Activated T-cell treated with anti-CD3 and anti-CD28 coated beads, Interleukin-2, amount 50 U/mL, for 4 hours (primary cell): ENCODE measurements at regions not wholly inside any gene's neighbourhood (a gene's known extent, or its start where the extent isn't known, plus 50 kb on each side); places are given as distances from the start of the nearest gene placed in this dataset.
"Not testable (repeated sequence)": the region's sequence is repeated elsewhere in the genome, so short reads cannot be mapped to it uniquely, and the experiment has no call there.

Source experiments
- ATAC-seq, 2 donors: fragments of 200-7000 bp; cut with Tn5 transposase; one replicate each; pipeline ENCODE4 v1.10.0; 2021
- DNase-seq: peaks from one replicate; pipeline ENCODE4 v3.0.0-alpha.2; 2020
- H3K27me3 Mint-ChIP-seq: one replicate; pipeline ENCODE4 v1.8.0; 2021; ENCODE audit warnings: low read depth, mixed read lengths
- H3K36me3 Mint-ChIP-seq: one replicate; pipeline ENCODE4 v1.8.0; 2022; ENCODE audit warnings: mixed read lengths; ENCODE audit not compliant: insufficient read depth
- H3K4me1 Mint-ChIP-seq: one replicate; pipeline ENCODE4 v1.8.0; 2021; ENCODE audit warnings: low read depth, mixed read lengths
- H3K4me3 Mint-ChIP-seq: one replicate; pipeline ENCODE4 v1.8.0; 2021; ENCODE audit warnings: mild to moderate bottlenecking, moderate library complexity, mixed read lengths
- H3K9me3 Mint-ChIP-seq: one replicate; pipeline ENCODE4 v1.8.0; 2021; ENCODE audit warnings: mixed read lengths

- Mint-ChIP-seq H3K4me3 (no peak overlapping the region), H3K9me3 (peaks cover 35% of the 10 kb centered on the region), H3K4me1 (no peaks in the 10 kb centered on the region), H3K27me3 (no peaks in the 10 kb centered on the region), H3K36me3 (no peaks in the 10 kb centered on the region)
- DNase-seq (no peak), ATAC-seq (no peak)
Measured at GRCh38 chr19:31863122-31863521, 482.3 kb upstream of the ZNF507 start.

GRCh38 chr19:31874313-31874712 lies 471.1 kb upstream of the ZNF507 start:
- Mint-ChIP-seq H3K9me3 (peaks cover 9% of the 10 kb centered on the region), H3K4me3 (no peak overlapping the region), H3K36me3 (no peaks in the 10 kb centered on the region), H3K27me3 (peaks cover 2% of the 10 kb centered on the region), H3K4me1 (no peaks in the 10 kb centered on the region)
- no peak for ATAC-seq
- no peak for DNase-seq

DNA sequence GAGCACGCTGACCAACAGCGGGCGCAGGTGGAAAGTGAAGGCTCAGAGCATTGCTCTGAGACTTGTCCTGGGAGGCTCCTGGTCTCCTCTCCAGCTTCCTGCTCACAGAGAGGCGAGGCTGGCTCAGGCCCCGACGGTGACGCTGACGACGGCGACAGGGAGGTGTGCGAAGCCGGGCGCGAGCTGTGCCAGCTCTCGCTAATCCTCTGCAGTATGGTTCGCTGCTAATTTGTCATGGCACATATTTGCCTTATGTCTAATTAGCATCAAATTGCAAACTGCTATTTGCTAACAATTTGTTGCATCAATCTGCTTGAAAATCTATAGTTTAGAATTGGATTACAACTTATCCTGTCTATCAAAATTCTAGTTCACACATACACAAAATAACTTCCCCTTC lies 469.8 kb upstream of the ZNF507 start:
- Mint-ChIP-seq H3K9me3 (peaks cover 9% of the 10 kb centered on the region), H3K4me3 (no peak overlapping the region), H3K4me1 (no peaks in the 10 kb centered on the region), H3K36me3 (no peaks in the 10 kb centered on the region), H3K27me3 (peaks cover 2% of the 10 kb centered on the region)
- DNase-seq (no peak), ATAC-seq (no peak)

- ATAC-seq (no peak), DNase-seq (no peak)
- H3K4me3 Mint-ChIP-seq: no peak overlapping the region
- H3K4me1 Mint-ChIP-seq: no peaks in the 10 kb centered on the region
- no peaks in the 10 kb centered on the region for H3K36me3 Mint-ChIP-seq
- no peaks in the 10 kb centered on the region for H3K9me3 Mint-ChIP-seq
- H3K27me3 Mint-ChIP-seq: no peaks in the 10 kb centered on the region
Measured at GRCh38 chr19:31880283-31880682, 465.1 kb upstream of the ZNF507 start.

DNA sequence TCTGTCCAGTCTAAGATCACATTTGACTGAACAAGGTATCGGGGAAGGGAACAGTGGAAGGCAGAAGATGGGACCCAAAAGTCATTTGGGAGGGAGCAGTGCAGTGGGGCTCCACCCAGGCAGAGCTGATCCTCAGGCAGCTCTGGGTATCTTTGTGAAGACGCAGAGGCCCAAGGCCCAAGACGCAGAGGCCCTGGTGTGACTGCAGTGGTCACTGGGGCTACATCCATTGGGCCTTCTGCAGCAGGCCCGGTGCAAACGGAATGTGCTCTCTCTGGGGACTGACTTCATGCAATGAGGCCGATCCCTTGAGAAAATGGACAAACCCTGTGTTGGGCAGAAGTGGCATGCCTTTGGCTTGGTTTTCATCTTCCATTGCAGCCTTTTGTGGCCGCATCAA lies 463.4 kb upstream of the ZNF507 start:
- Mint-ChIP-seq H3K36me3 (no peaks in the 10 kb centered on the region), H3K9me3 (no peaks in the 10 kb centered on the region), H3K27me3 (no peaks in the 10 kb centered on the region), H3K4me1 (no peaks in the 10 kb centered on the region), H3K4me3 (no peak overlapping the region)
- DNase-seq: no peak
- no peak for ATAC-seq

GRCh38 chr19:31882709-31883108 lies 462.7 kb upstream of the ZNF507 start:
- DNase-seq (no peak), ATAC-seq (no peak)
- no peaks in the 10 kb centered on the region for H3K27me3 Mint-ChIP-seq
- H3K4me3 Mint-ChIP-seq: no peak overlapping the region
- H3K9me3 Mint-ChIP-seq: no peaks in the 10 kb centered on the region
- no peaks in the 10 kb centered on the region for H3K36me3 Mint-ChIP-seq
- no peaks in the 10 kb centered on the region for H3K4me1 Mint-ChIP-seq

DNA sequence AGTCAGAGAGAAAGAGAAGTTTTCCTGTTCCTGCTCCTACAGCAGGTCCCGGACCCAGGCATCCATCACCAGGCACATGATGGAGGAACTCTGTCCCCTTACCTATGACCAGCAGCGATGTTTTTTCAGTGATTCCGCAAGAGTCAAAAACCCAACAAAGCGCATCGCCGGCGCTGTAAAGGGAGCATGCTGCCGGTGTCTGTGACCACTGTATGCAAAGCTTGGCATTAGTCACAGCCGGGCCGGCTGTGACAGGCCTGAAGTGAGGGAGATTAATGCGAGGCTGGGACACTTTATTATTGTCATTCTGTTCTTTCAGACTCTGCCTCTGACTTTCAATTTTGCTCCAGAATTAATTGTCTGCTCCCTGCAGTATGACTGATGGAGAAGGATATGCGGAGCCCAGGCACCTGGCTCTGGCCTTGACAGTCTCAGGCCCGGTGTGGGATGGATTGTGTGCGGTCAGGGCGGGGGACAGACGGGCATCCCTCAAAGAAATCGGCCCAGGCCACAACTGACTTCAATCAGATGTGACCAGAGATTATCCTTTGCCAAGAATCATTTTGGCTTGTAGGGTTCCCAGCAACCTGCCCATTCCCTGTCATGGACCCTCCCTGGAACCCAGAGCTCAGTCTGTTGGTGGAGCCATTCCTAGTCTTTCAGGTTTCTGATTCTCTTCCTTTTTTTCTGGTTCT lies 462.0 kb upstream of the ZNF507 start:
- ATAC-seq: no peak
- Mint-ChIP-seq H3K27me3 (no peaks in the 10 kb centered on the region), H3K4me3 (no peak overlapping the region), H3K9me3 (no peaks in the 10 kb centered on the region), H3K4me1 (no peaks in the 10 kb centered on the region), H3K36me3 (no peaks in the 10 kb centered on the region)
- no peak for DNase-seq

DNA sequence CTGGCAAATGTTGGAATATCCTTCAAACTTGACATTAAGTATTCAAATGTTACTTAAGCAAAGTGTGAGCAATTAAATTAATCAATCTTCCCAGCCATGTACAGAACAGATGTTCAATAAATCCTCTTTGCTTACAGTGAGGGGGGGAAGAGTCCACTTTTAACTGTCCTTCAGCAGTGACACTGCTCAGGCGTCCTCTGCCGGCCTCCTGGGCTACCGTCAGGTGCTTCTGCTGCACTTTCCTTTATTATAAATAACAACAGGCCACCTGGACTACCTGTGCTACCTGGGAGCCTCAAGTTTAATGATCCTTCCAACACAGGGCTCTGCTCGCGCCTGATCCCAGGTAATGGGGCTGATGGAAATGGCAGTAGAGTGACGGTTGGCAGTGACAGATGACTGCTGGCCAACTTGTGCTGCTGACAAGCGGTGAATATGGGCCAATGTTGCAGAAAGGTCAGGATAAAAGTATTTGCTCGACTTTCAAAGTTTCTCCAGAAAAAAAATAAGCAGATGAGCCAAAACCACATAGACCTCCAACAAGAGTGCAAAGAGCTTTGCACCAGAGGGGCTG lies 460.0 kb upstream of the ZNF507 start:
- ATAC-seq (no peak), DNase-seq (no peak)
- Mint-ChIP-seq H3K27me3 (peaks cover 2% of the 10 kb centered on the region), H3K36me3 (no peaks in the 10 kb centered on the region), H3K9me3 (no peaks in the 10 kb centered on the region), H3K4me1 (no peaks in the 10 kb centered on the region), H3K4me3 (no peak overlapping the region)

GRCh38 chr19:31890230-31890629 lies 455.2 kb upstream of the ZNF507 start:
- Mint-ChIP-seq H3K4me3 (no peak overlapping the region), H3K27me3 (peaks cover 2% of the 10 kb centered on the region), H3K4me1 (no peaks in the 10 kb centered on the region), H3K9me3 (no peaks in the 10 kb centered on the region), H3K36me3 (no peaks in the 10 kb centered on the region)
- no peak for ATAC-seq
- no peak for DNase-seq

DNA sequence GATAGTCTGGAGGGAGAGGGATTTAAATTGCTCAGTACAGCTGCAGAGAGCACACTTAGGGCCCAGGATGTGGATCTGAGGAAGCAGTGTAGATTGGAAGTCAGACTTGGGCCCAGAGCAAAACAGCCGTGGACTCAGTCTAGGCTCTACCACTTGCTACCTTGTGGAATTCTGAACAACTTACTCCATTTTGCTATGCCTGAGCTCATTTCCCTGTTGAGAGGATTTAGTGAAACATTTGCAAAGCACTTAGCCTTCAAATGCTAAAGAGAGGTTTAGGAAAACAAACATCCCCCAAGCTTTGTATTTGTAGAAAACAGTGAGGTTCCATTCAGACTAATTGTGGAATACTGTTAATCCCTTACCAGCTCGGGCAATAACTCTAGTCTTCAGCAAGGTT lies 453.4 kb upstream of the ZNF507 start:
- no peak for ATAC-seq
- no peaks in the 10 kb centered on the region for H3K9me3 Mint-ChIP-seq
- DNase-seq: no peak
- no peak overlapping the region for H3K4me3 Mint-ChIP-seq
- peaks cover 2% of the 10 kb centered on the region for H3K27me3 Mint-ChIP-seq
- H3K4me1 Mint-ChIP-seq: no peaks in the 10 kb centered on the region
- no peaks in the 10 kb centered on the region for H3K36me3 Mint-ChIP-seq

DNA sequence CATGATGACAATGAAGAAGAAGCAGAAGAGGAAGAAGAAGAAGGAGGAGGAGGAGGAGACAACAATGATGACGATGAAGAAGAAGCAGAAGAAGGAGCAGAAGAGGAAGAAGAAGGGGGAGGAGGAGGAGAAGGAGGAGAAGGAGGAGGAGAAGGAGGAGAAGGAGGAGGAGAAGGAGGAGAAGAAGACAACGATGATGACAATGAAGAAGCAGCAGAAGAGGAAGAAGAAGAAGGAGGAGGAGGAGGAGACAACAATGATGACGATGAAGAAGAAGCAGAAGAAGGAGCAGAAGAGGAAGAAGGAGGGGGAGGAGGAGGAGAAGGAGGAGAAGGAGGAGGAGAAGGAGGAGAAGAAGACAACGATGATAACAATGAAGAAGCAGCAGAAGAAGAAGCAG lies 451.9 kb upstream of the ZNF507 start:
- not testable (repeated sequence) for H3K4me1 Mint-ChIP-seq, DNase-seq, H3K36me3 Mint-ChIP-seq, H3K4me3 Mint-ChIP-seq, ATAC-seq, H3K27me3 Mint-ChIP-seq, H3K9me3 Mint-ChIP-seq

- no peaks in the 10 kb centered on the region for H3K36me3 Mint-ChIP-seq
- no peaks in the 10 kb centered on the region for H3K9me3 Mint-ChIP-seq
- H3K4me3 Mint-ChIP-seq: no peak overlapping the region
- no peaks in the 10 kb centered on the region for H3K4me1 Mint-ChIP-seq
- H3K27me3 Mint-ChIP-seq: no peaks in the 10 kb centered on the region
- DNase-seq (no peak), ATAC-seq (no peak)
Measured at GRCh38 chr19:31894451-31894850, 451.0 kb upstream of the ZNF507 start.

GRCh38 chr19:31897292-31897691 lies 448.1 kb upstream of the ZNF507 start:
- Mint-ChIP-seq H3K4me1 (no peaks in the 10 kb centered on the region), H3K27me3 (no peaks in the 10 kb centered on the region), H3K36me3 (no peaks in the 10 kb centered on the region), H3K9me3 (no peaks in the 10 kb centered on the region), H3K4me3 (no peak overlapping the region)
- ATAC-seq (no peak), DNase-seq (no peak)

- no peak for DNase-seq
- H3K4me1 Mint-ChIP-seq: no peaks in the 10 kb centered on the region
- no peaks in the 10 kb centered on the region for H3K9me3 Mint-ChIP-seq
- H3K4me3 Mint-ChIP-seq: no peak overlapping the region
- no peaks in the 10 kb centered on the region for H3K27me3 Mint-ChIP-seq
- H3K36me3 Mint-ChIP-seq: no peaks in the 10 kb centered on the region
- ATAC-seq: no peak
Measured at GRCh38 chr19:31900991-31901390, 444.4 kb upstream of the ZNF507 start.

DNA sequence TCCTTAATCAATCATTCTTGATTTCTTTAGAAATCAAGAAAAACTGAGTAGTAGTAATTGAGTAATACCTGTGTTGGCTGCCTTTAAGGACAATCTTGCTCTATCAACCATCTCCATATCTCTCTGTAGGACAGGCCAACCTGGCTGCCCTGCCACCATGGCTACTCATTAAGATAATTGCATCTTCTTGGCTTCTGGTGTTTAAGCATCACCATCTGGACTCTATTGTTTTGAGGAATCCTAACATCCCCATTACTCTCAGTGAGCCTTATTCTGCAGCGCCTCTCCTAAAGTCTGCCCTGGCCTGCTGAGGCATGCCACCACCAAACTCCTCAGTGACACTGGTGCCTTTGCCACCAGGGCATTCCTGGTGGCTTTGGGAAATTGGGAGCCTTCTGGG lies 442.6 kb upstream of the ZNF507 start:
- Mint-ChIP-seq H3K4me1 (no peaks in the 10 kb centered on the region), H3K27me3 (no peaks in the 10 kb centered on the region)
- no peak for ATAC-seq

More for the DNA sequence above, 442.6 kb upstream of the ZNF507 start:
- H3K9me3 Mint-ChIP-seq: no peaks in the 10 kb centered on the region
- no peak for DNase-seq
- H3K36me3 Mint-ChIP-seq: no peaks in the 10 kb centered on the region
- no peak overlapping the region for H3K4me3 Mint-ChIP-seq
